CD8-positive, alpha-beta memory T cell (primary cell): ENCODE measurements at regions not wholly inside any gene's neighbourhood (a gene's known extent, or its start where the extent isn't known, plus 50 kb on each side); places are given as distances from the start of the nearest gene placed in this dataset.

ENCODE experiments used
- CTCF ChIA-PET: fragments of 350-600 bp; sonication (Branson Sonifier 250); formaldehyde crosslinking; loops from one replicate; lab custom pipeline; 2021; ENCODE audit warnings: antibody characterized with exemption; lab: Charles Lee
- POLR2A ChIA-PET: fragments of 350-600 bp; sonication (Branson Sonifier 250); formaldehyde crosslinking; loops from one replicate; lab custom pipeline; 2021; ENCODE audit warnings: antibody characterized with exemption; lab: Charles Lee
- DNase-seq, 5 donors: peaks; one replicate each; pipeline versions ENCODE4 v3.0.0 to v3.0.0-alpha.2; 2020 to 2022; ENCODE audit warnings: mixed read lengths in 1 of 5
- H3K27ac ChIP-seq: one replicate; pipeline ENCODE4 v1.7.0; 2013; ENCODE audit warnings: low read depth, mild to moderate bottlenecking, low read length, moderate library complexity
- H3K27me3 ChIP-seq: 2 replicates; pipeline ENCODE4 v1.7.0; 2013; ENCODE audit warnings: low read length, mild to moderate bottlenecking; ENCODE audit not compliant: insufficient read depth, poor library complexity, severe bottlenecking
- H3K36me3 ChIP-seq: 2 replicates; pipeline ENCODE4 v1.7.0; 2013; ENCODE audit warnings: mild to moderate bottlenecking, low read length, moderate library complexity; ENCODE audit not compliant: insufficient read depth
- H3K4me1 ChIP-seq: 2 replicates; pipeline ENCODE4 v1.7.0; 2013; ENCODE audit warnings: mild to moderate bottlenecking, low read length, moderate library complexity; ENCODE audit not compliant: insufficient read depth
- H3K4me3 ChIP-seq: 2 replicates; pipeline ENCODE4 v1.7.0; 2013; ENCODE audit warnings: mild to moderate bottlenecking, low read length
- H3K9me3 ChIP-seq: 2 replicates; pipeline ENCODE4 v1.7.0; 2013; ENCODE audit warnings: mild to moderate bottlenecking, low read length
- H3K27ac Mint-ChIP-seq, 8 donors: one replicate each; pipeline ENCODE4 v1.8.0; 2020 to 2021; ENCODE audit warnings: mixed read lengths in 8 of 8, mild to moderate bottlenecking in 6 of 8, inconsistent platforms in 3 of 8, moderate library complexity in 3 of 8
- H3K27me3 Mint-ChIP-seq, 2 donors: one replicate each; pipeline ENCODE4 v1.8.0; 2020 to 2021; ENCODE audit warnings: mixed read lengths in 2 of 2, mild to moderate bottlenecking in 1 of 2, moderate library complexity in 1 of 2
- H3K36me3 Mint-ChIP-seq, 3 donors: one replicate each; pipeline ENCODE4 v1.8.0; 2020 to 2021; ENCODE audit warnings: mixed read lengths in 3 of 3, inconsistent platforms in 1 of 3, mild to moderate bottlenecking in 1 of 3
- H3K4me1 Mint-ChIP-seq, 3 donors: one replicate each; pipeline ENCODE4 v1.8.0; 2020 to 2021; ENCODE audit warnings: mixed read lengths in 3 of 3, inconsistent platforms in 1 of 3, mild to moderate bottlenecking in 1 of 3
- H3K4me3 Mint-ChIP-seq, 7 donors: one replicate each; pipeline ENCODE4 v1.8.0; 2020 to 2021; ENCODE audit warnings: mixed read lengths in 7 of 7, mild to moderate bottlenecking in 6 of 7, moderate library complexity in 4 of 7, inconsistent platforms in 2 of 7
- H3K9me3 Mint-ChIP-seq, 5 donors: one replicate each; pipeline ENCODE4 v1.8.0; 2020 to 2022; ENCODE audit warnings: mixed read lengths in 5 of 5, mild to moderate bottlenecking in 3 of 5, moderate library complexity in 2 of 5, inconsistent platforms in 1 of 5

GRCh38 chr10:120711860-120712259 lies 139.3 kb upstream of the WDR11 start:
- no peak overlapping the region for H3K4me3 Mint-ChIP-seq
- H3K27ac Mint-ChIP-seq = no peak overlapping the region
- Histone ChIP-seq H3K36me3 (no peaks in the 10 kb centered on the region), H3K4me1 (no peaks in the 10 kb centered on the region), H3K9me3 (no peaks in the 10 kb centered on the region), H3K27ac (no peak overlapping the region), H3K4me3 (no peak overlapping the region), H3K27me3 (no peaks in the 10 kb centered on the region)
- no peaks in the 10 kb centered on the region for H3K36me3 Mint-ChIP-seq
- no peak for DNase-seq
- ChIA-PET CTCF (no interaction called here), POLR2A (no interaction called here)
- H3K4me1 Mint-ChIP-seq = peaks cover 0 to 9% (median 3%) of the 10 kb centered on the region in 3 donors
- peaks cover 0 to 3% (median 0%) of the 10 kb centered on the region in 5 donors for H3K9me3 Mint-ChIP-seq
- peaks cover 3 to 5% of the 10 kb centered on the region in 2 donors for H3K27me3 Mint-ChIP-seq

DNA sequence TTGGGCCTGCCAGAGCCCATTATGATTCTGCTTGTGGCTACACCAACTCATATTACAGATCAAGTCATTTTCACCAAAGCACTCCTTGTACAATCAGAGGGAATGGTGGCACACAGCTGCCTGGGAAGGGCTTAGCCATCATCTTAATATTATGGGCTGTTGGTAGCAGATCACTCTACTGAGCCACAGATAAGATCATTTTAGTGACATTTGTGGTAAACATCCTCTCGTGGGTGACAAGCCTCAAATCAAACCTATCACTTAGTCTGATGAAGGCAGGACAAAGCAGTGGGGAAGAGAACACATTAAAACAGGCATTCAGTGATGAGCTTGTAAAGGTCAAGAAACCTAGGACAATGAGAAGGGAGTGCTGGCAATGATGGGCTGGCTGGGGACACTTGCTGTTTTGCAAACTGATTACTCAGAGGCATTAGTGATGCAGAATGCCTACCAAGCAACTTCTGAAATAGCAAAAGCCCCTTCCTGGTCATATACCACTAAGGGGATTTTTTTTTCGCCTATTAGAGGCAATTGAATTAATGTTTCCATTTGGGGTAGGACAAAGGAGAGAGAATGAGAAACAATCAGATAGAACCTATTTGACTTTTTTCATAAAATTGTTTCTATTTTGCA lies 137.5 kb upstream of the WDR11 start:
- H3K27ac Mint-ChIP-seq = no peak overlapping the region
- H3K36me3 ChIP-seq = no peaks in the 10 kb centered on the region
- H3K27me3 ChIP-seq = no peaks in the 10 kb centered on the region
- peaks cover 2 to 3% of the 10 kb centered on the region in 2 donors for H3K27me3 Mint-ChIP-seq
- H3K4me3 Mint-ChIP-seq = peak overlapping the region in 2 of 7 donors; percentile 6 to 14
- peaks cover 0 to 9% (median 3%) of the 10 kb centered on the region in 3 donors for H3K4me1 Mint-ChIP-seq
- H3K36me3 Mint-ChIP-seq = no peaks in the 10 kb centered on the region
- ChIA-PET POLR2A (no interaction called here), CTCF (no interaction called here)
- no peak overlapping the region for H3K4me3 ChIP-seq
- no peak for DNase-seq
- H3K9me3 Mint-ChIP-seq = peaks cover 0 to 5% (median 0%) of the 10 kb centered on the region in 5 donors
- H3K4me1 ChIP-seq = no peaks in the 10 kb centered on the region
- H3K27ac ChIP-seq = no peak overlapping the region
- H3K9me3 ChIP-seq = no peaks in the 10 kb centered on the region

- no peaks in the 10 kb centered on the region for H3K27me3 ChIP-seq
- Mint-ChIP-seq H3K27ac (no peak overlapping the region), H3K4me1 (peaks cover 0 to 9% (median 3%) of the 10 kb centered on the region in 3 donors), H3K9me3 (peaks cover 0 to 5% (median 0%) of the 10 kb centered on the region in 5 donors), H3K27me3 (peaks cover 2 to 3% of the 10 kb centered on the region in 2 donors), H3K36me3 (no peaks in the 10 kb centered on the region), H3K4me3 (no peak overlapping the region)
- no peak overlapping the region for H3K27ac ChIP-seq
- H3K36me3 ChIP-seq = no peaks in the 10 kb centered on the region
- no peak overlapping the region for H3K4me3 ChIP-seq
- POLR2A ChIA-PET = no interaction called here
- DNase-seq = no peak
- CTCF ChIA-PET = no interaction called here
- no peaks in the 10 kb centered on the region for H3K9me3 ChIP-seq
- no peaks in the 10 kb centered on the region for H3K4me1 ChIP-seq
These were observed 136.0 kb upstream of the WDR11 start for GRCh38 chr10:120715171-120715570.

DNA sequence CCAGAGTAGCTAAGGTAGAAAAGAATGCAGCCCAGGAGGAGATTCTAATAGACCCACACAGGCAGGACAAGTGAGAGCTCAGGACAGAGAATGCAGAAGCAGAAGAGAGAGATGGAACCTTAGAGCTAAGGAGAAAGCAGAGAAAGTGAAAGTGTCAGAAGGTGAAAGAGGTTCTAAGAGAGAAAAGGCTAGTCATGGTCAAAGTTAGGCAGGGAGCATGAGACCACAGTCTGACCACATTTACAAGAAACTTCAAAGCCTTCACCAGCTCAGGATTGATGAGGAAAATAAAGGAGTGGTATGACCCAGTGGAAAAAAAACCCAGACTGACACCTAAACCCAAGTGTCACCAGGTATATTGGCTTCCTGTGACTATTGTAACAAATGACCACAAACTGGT lies 131.8 kb upstream of the WDR11 start:
- POLR2A ChIA-PET = no interaction called here
- no peak overlapping the region for H3K4me3 ChIP-seq
- no peaks in the 10 kb centered on the region for H3K4me1 Mint-ChIP-seq
- no peak for DNase-seq
- CTCF ChIA-PET = no interaction called here
- H3K9me3 Mint-ChIP-seq = peaks cover 0 to 3% (median 0%) of the 10 kb centered on the region in 5 donors
- H3K4me1 ChIP-seq = no peaks in the 10 kb centered on the region
- peaks cover 0 to 3% of the 10 kb centered on the region in 2 donors for H3K27me3 Mint-ChIP-seq
- H3K9me3 ChIP-seq = no peaks in the 10 kb centered on the region
- H3K27ac Mint-ChIP-seq = no peak overlapping the region
- H3K36me3 Mint-ChIP-seq = no peaks in the 10 kb centered on the region
- H3K36me3 ChIP-seq = no peaks in the 10 kb centered on the region
- no peak overlapping the region for H3K4me3 Mint-ChIP-seq
- no peaks in the 10 kb centered on the region for H3K27me3 ChIP-seq
- H3K27ac ChIP-seq = no peak overlapping the region

GRCh38 chr10:120727001-120727400 lies 124.2 kb upstream of the WDR11 start:
- POLR2A ChIA-PET = no interaction called here

GRCh38 chr10:120729547-120729946 lies 121.6 kb upstream of the WDR11 start:
- Histone ChIP-seq H3K4me3 (no peak overlapping the region), H3K9me3 (no peaks in the 10 kb centered on the region), H3K27ac (no peak overlapping the region), H3K4me1 (no peaks in the 10 kb centered on the region), H3K36me3 (no peaks in the 10 kb centered on the region), H3K27me3 (no peaks in the 10 kb centered on the region)
- Mint-ChIP-seq H3K27me3 (peaks cover 0 to 6% of the 10 kb centered on the region in 2 donors), H3K27ac (no peak overlapping the region), H3K4me1 (no peaks in the 10 kb centered on the region), H3K36me3 (no peaks in the 10 kb centered on the region), H3K9me3 (no peaks in the 10 kb centered on the region), H3K4me3 (no peak overlapping the region)
- DNase-seq = no peak
- CTCF ChIA-PET = no interaction called here
- POLR2A ChIA-PET = no interaction called here

More at GRCh38 chr10:120727001-120727400, 124.2 kb upstream of the WDR11 start:
- Histone ChIP-seq H3K4me1 (no peaks in the 10 kb centered on the region), H3K36me3 (no peaks in the 10 kb centered on the region), H3K4me3 (no peak overlapping the region), H3K27ac (no peak overlapping the region), H3K27me3 (no peaks in the 10 kb centered on the region), H3K9me3 (no peaks in the 10 kb centered on the region)
- Mint-ChIP-seq H3K27me3 (peaks cover 0 to 3% of the 10 kb centered on the region in 2 donors), H3K9me3 (no peaks in the 10 kb centered on the region), H3K4me3 (no peak overlapping the region), H3K4me1 (no peaks in the 10 kb centered on the region), H3K36me3 (no peaks in the 10 kb centered on the region), H3K27ac (no peak overlapping the region)
- CTCF ChIA-PET = no interaction called here
- no peak for DNase-seq

GRCh38 chr10:120732067-120732466 lies 119.1 kb upstream of the WDR11 start:
- H3K4me1 Mint-ChIP-seq = no peaks in the 10 kb centered on the region
- POLR2A ChIA-PET = no interaction called here

GRCh38 chr10:120732643-120733313 lies 118.4 kb upstream of the WDR11 start:
- CTCF ChIA-PET = no interaction called here
- no peak for DNase-seq

More at GRCh38 chr10:120732067-120732466, 119.1 kb upstream of the WDR11 start:
- no peaks in the 10 kb centered on the region for H3K27me3 ChIP-seq
- Mint-ChIP-seq H3K36me3 (no peaks in the 10 kb centered on the region), H3K27ac (no peak overlapping the region), H3K9me3 (no peaks in the 10 kb centered on the region), H3K4me3 (no peak overlapping the region), H3K27me3 (peaks cover 6% of the 10 kb centered on the region in 2 donors)
- H3K4me1 ChIP-seq = no peaks in the 10 kb centered on the region
- no peaks in the 10 kb centered on the region for H3K9me3 ChIP-seq
- DNase-seq = no peak
- no peak overlapping the region for H3K27ac ChIP-seq
- no peaks in the 10 kb centered on the region for H3K36me3 ChIP-seq
- CTCF ChIA-PET = no interaction called here
- H3K4me3 ChIP-seq = no peak overlapping the region

More at GRCh38 chr10:120732643-120733313, 118.4 kb upstream of the WDR11 start:
- no peaks in the 10 kb centered on the region for H3K27me3 ChIP-seq
- no peak overlapping the region for H3K27ac ChIP-seq
- no peaks in the 10 kb centered on the region for H3K9me3 Mint-ChIP-seq
- no peaks in the 10 kb centered on the region for H3K36me3 Mint-ChIP-seq
- POLR2A ChIA-PET = no interaction called here
- no peaks in the 10 kb centered on the region for H3K4me1 Mint-ChIP-seq
- no peak overlapping the region for H3K4me3 ChIP-seq
- no peak overlapping the region for H3K4me3 Mint-ChIP-seq
- no peaks in the 10 kb centered on the region for H3K36me3 ChIP-seq
- H3K9me3 ChIP-seq = no peaks in the 10 kb centered on the region
- H3K4me1 ChIP-seq = no peaks in the 10 kb centered on the region
- no peak overlapping the region for H3K27ac Mint-ChIP-seq
- H3K27me3 Mint-ChIP-seq = peaks cover 6% of the 10 kb centered on the region in 2 donors
